CD14-positive monocyte (primary cell): ENCODE measurements at regions not wholly inside any gene's neighbourhood (a gene's known extent, or its start where the extent isn't known, plus 50 kb on each side); places are given as distances from the start of the nearest gene placed in this dataset.

Experiments used
- DNase-seq, 3 donors: peaks; one replicate each; pipeline ENCODE4 v3.0.0-alpha.2; 2011 to 2022
- H2AFZ ChIP-seq: 2 replicates; pipeline ENCODE4 v1.6.0; 2012; ENCODE audit warnings: mild to moderate bottlenecking, low read depth, low read length, inconsistent platforms; ENCODE audit not compliant: insufficient read depth, poor library complexity, severe bottlenecking
- H3K27ac ChIP-seq, 2 donors: 1 replicate in 1 of 2; 2 replicates in 1 of 2; pipeline ENCODE4 v1.5.1; 2012 to 2013; ENCODE audit warnings: low read length in 2 of 2, control low read depth in 1 of 2, inconsistent platforms in 1 of 2, low read depth in 1 of 2, mild to moderate bottlenecking in 1 of 2
- H3K27me3 ChIP-seq, 2 donors: one replicate each; pipeline versions ENCODE4 v1.6.0 to v1.6.1; 2011 to 2013; ENCODE audit warnings: low read length in 2 of 2; ENCODE audit not compliant: control insufficient read depth in 2 of 2, insufficient read depth in 2 of 2
- H3K36me3 ChIP-seq, 2 donors: replicated peaks in 1 of 2; 1 replicate in 1 of 2; 2 replicates in 1 of 2; pipeline versions ENCODE4 v1.5.1 to v1.6.1; 2012 to 2013; ENCODE audit warnings: low read length in 2 of 2, control low read depth in 1 of 2, inconsistent platforms in 1 of 2, mild to moderate bottlenecking in 1 of 2; ENCODE audit not compliant: insufficient read depth in 2 of 2, control insufficient read depth in 1 of 2
- H3K4me1 ChIP-seq, 2 donors: 1 replicate in 1 of 2; 2 replicates in 1 of 2; pipeline versions ENCODE4 v1.5.1 to v1.6.1; 2012 to 2013; ENCODE audit warnings: low read length in 2 of 2, control low read depth in 1 of 2, inconsistent platforms in 1 of 2, mild to moderate bottlenecking in 1 of 2, moderate library complexity in 1 of 2; ENCODE audit not compliant: insufficient read depth in 2 of 2, control insufficient read depth in 1 of 2
- H3K4me2 ChIP-seq: replicated peaks from 2 replicates; pipeline ENCODE3; 2012; ENCODE audit warnings: low read length, moderate library complexity, mild to moderate bottlenecking; ENCODE audit not compliant: poor library complexity, severe bottlenecking; ENCODE audit errors: extremely low read depth
- H3K4me3 ChIP-seq, 3 experiments: fragments of 200-600 bp in 1 of 3; sonication (generic) in 1 of 3; replicated peaks in 1 of 3; 1 replicate in 2 of 3; 2 replicates in 1 of 3; pipeline ENCODE4 v1.5.1; 2011 to 2013; ENCODE audit warnings: low read length in 3 of 3, mild to moderate bottlenecking in 3 of 3, control low read depth in 2 of 3, low read depth in 2 of 3, inconsistent platforms in 1 of 3, moderate library complexity in 1 of 3
- H3K79me2 ChIP-seq: 2 replicates; pipeline ENCODE4 v1.6.0; 2012; ENCODE audit warnings: mild to moderate bottlenecking, control low read depth, inconsistent platforms, low read length, moderate library complexity; ENCODE audit not compliant: insufficient read depth
- H3K9ac ChIP-seq: 2 replicates; pipeline ENCODE4 v1.6.0; 2017; ENCODE audit warnings: low read length, mild to moderate bottlenecking; ENCODE audit not compliant: insufficient read depth, poor library complexity, severe bottlenecking
- H3K9me3 ChIP-seq, 2 donors: replicated peaks in 1 of 2; 1 replicate in 1 of 2; 2 replicates in 1 of 2; pipeline versions ENCODE4 v1.5.1 to v1.6.1; 2012 to 2013; ENCODE audit warnings: low read length in 2 of 2, control low read depth in 1 of 2; ENCODE audit not compliant: control insufficient read depth in 1 of 2, insufficient read depth in 1 of 2
- H4K20me1 ChIP-seq: 2 replicates; pipeline ENCODE4 v1.6.0; 2012; ENCODE audit warnings: mild to moderate bottlenecking, low read length, control low read depth, moderate library complexity; ENCODE audit not compliant: insufficient read depth
- H3K27ac Mint-ChIP-seq, 7 donors: one replicate each; pipeline ENCODE4 v1.8.0; 2020; ENCODE audit warnings: mild to moderate bottlenecking in 7 of 7, mixed read lengths in 7 of 7, moderate library complexity in 6 of 7, inconsistent platforms in 2 of 7
- H3K27me3 Mint-ChIP-seq, 3 donors: one replicate each; pipeline ENCODE4 v1.8.0; 2021 to 2022; ENCODE audit warnings: low read depth in 3 of 3, mild to moderate bottlenecking in 3 of 3, mixed read lengths in 3 of 3, moderate library complexity in 3 of 3, inconsistent platforms in 1 of 3
- H3K36me3 Mint-ChIP-seq, 2 donors: one replicate each; pipeline ENCODE4 v1.8.0; 2020; ENCODE audit warnings: mixed read lengths in 2 of 2, inconsistent platforms in 1 of 2, mild to moderate bottlenecking in 1 of 2
- H3K4me1 Mint-ChIP-seq: one replicate; pipeline ENCODE4 v1.8.0; 2020; ENCODE audit warnings: mild to moderate bottlenecking, mixed read lengths
- H3K4me3 Mint-ChIP-seq, 2 donors: one replicate each; pipeline ENCODE4 v1.8.0; 2020; ENCODE audit warnings: mild to moderate bottlenecking in 2 of 2, mixed read lengths in 2 of 2, moderate library complexity in 1 of 2
- H3K9me3 Mint-ChIP-seq, 7 donors: one replicate each; pipeline ENCODE4 v1.8.0; 2020 to 2022; ENCODE audit warnings: mixed read lengths in 7 of 7, mild to moderate bottlenecking in 6 of 7, moderate library complexity in 6 of 7, inconsistent platforms in 2 of 7
- CTCF ChIP-seq: fragments of 200-600 bp; IDR thresholded peaks from one replicate; pipeline ENCODE4 v1.8.0; 2022; ENCODE audit warnings: antibody characterized with exemption, mild to moderate bottlenecking
- WGBS: methylation state at CpG from one replicate; pipeline ENCODE4 v1.1.5; 2013; ENCODE audit warnings: missing lambda C conversion rate; ENCODE audit not compliant: insufficient coverage; 5-methylcytosine and 5-hydroxymethylcytosine counted together
- intact Hi-C, 2 donors: fragments of 100-400 bp; cut with micrococcal nuclease; formaldehyde crosslinking; loops; one replicate each; pipeline versions ENCODE4 v1.15.0 to v1.15.1; 2023

GRCh38 chr6:141783585-141783984 lies 349.1 kb upstream of the GJE1 start:
- WGBS: no CpG with 5 or more reads among the region's 2 CpGs

GRCh38 chr6:141780296-141780695 lies 352.4 kb upstream of the GJE1 start:
- intact Hi-C loops: no loop called here
- Histone ChIP-seq H3K27ac (no peak overlapping the region), H2AFZ (no peak overlapping the region), H3K4me1 (no peaks in the 10 kb centered on the region), H3K79me2 (no peaks in the 10 kb centered on the region), H3K4me3 (no peak overlapping the region), H3K4me2 (no peak overlapping the region), H3K36me3 (no peaks in the 10 kb centered on the region), H3K9ac (no peak overlapping the region), H3K27me3 (no peaks in the 10 kb centered on the region), H3K9me3 (peaks cover 7 to 12% of the 10 kb centered on the region in 2 donors), H4K20me1 (no peaks in the 10 kb centered on the region)
- peaks cover 0 to 1% (median 0%) of the 10 kb centered on the region in 3 donors for H3K27me3 Mint-ChIP-seq
- TF ChIP-seq CTCF: no peak
- DNase-seq: no peak
- H3K36me3 Mint-ChIP-seq: no peaks in the 10 kb centered on the region
- H3K4me1 Mint-ChIP-seq: no peaks in the 10 kb centered on the region
- peaks cover 2 to 15% (median 4%) of the 10 kb centered on the region in 7 donors for H3K9me3 Mint-ChIP-seq
- H3K27ac Mint-ChIP-seq: no peak overlapping the region
- H3K4me3 Mint-ChIP-seq: no peak overlapping the region
- WGBS: no CpG with 5 or more reads among the region's 4 CpGs

More at GRCh38 chr6:141783585-141783984, 349.1 kb upstream of the GJE1 start:
- H3K79me2 ChIP-seq: no peaks in the 10 kb centered on the region
- no peak overlapping the region for H3K4me2 ChIP-seq
- no peaks in the 10 kb centered on the region for H3K36me3 Mint-ChIP-seq
- H3K9me3 Mint-ChIP-seq: peaks cover 2 to 19% (median 8%) of the 10 kb centered on the region in 7 donors
- H3K4me1 Mint-ChIP-seq: no peaks in the 10 kb centered on the region
- peaks cover 0 to 1% (median 0%) of the 10 kb centered on the region in 3 donors for H3K27me3 Mint-ChIP-seq
- intact Hi-C loops: no loop called here
- no peak overlapping the region for H3K4me3 Mint-ChIP-seq
- H3K4me1 ChIP-seq: no peaks in the 10 kb centered on the region
- no peaks in the 10 kb centered on the region for H3K27me3 ChIP-seq
- H3K27ac Mint-ChIP-seq: no peak overlapping the region
- no peak overlapping the region for H3K9ac ChIP-seq
- no peak for DNase-seq
- H4K20me1 ChIP-seq: no peaks in the 10 kb centered on the region
- H3K4me3 ChIP-seq: no peak overlapping the region
- no peak overlapping the region for H3K27ac ChIP-seq
- H3K9me3 ChIP-seq: peaks cover 14 to 21% of the 10 kb centered on the region in 2 donors
- TF ChIP-seq CTCF: no peak
- H2AFZ ChIP-seq: no peak overlapping the region
- no peaks in the 10 kb centered on the region for H3K36me3 ChIP-seq
